Neural cell (in vitro differentiated cells): ENCODE measurements at regions not wholly inside any gene's neighbourhood (a gene's known extent, or its start where the extent isn't known, plus 50 kb on each side); places are given as distances from the start of the nearest gene placed in this dataset.

ENCODE experiments used
- H2AFZ ChIP-seq: fragments of 200-600, 300-800 bp; sonication (generic), shearing (Covaris generic); 2 replicates; pipeline ENCODE4 v1.6.0; 2014; ENCODE audit warnings: low read depth, mild to moderate bottlenecking, antibody characterized with exemption, low read length, moderate library complexity
- H3F3A ChIP-seq: fragments of 200-600 bp; shearing (Covaris generic); 2 replicates; pipeline ENCODE4 v1.6.1; 2016; ENCODE audit warnings: mild to moderate bottlenecking, moderate library complexity, mixed read lengths, antibody characterized with exemption, low read length; ENCODE audit not compliant: insufficient read depth, poor library complexity, severe bottlenecking
- H3K27ac ChIP-seq: fragments of 200-600, 300-800 bp; sonication (generic), shearing (Covaris generic); 2 replicates; pipeline ENCODE4 v1.5.1; 2014; ENCODE audit warnings: mild to moderate bottlenecking, low read length, moderate library complexity
- H3K27me3 ChIP-seq: fragments of 300-800, 200-600 bp; sonication (generic), shearing (Covaris generic); 2 replicates; pipeline ENCODE4 v1.6.0; 2014; ENCODE audit warnings: mild to moderate bottlenecking, low read depth, low read length, moderate library complexity; ENCODE audit not compliant: insufficient read depth
- H3K36me3 ChIP-seq: fragments of 300-800, 200-600 bp; sonication (generic), shearing (Covaris generic); 2 replicates; pipeline ENCODE4 v1.5.1; 2014; ENCODE audit warnings: mild to moderate bottlenecking, antibody characterized with exemption, low read length, moderate library complexity; ENCODE audit not compliant: insufficient read depth
- H3K4me2 ChIP-seq: fragments of 300-800, 200-600 bp; sonication (generic), shearing (Covaris generic); 2 replicates; pipeline ENCODE4 v1.6.0; 2014; ENCODE audit warnings: mild to moderate bottlenecking, low read length
- H3K4me3 ChIP-seq: fragments of 300-800, 200-600 bp; sonication (generic), shearing (Covaris generic); 2 replicates; pipeline ENCODE4 v1.5.1; 2014; ENCODE audit warnings: mild to moderate bottlenecking, low read length, moderate library complexity
- H3K79me2 ChIP-seq: fragments of 200-600 bp; shearing (Covaris generic); replicated peaks from 2 replicates; pipeline ENCODE4 v1.6.0; 2014; ENCODE audit warnings: mild to moderate bottlenecking, low read length, moderate library complexity; ENCODE audit not compliant: insufficient read depth
- H3K9ac ChIP-seq: fragments of 300-800, 200-600 bp; sonication (generic), shearing (Covaris generic); 2 replicates; pipeline ENCODE4 v1.6.1; 2016; ENCODE audit warnings: mild to moderate bottlenecking, low read length, mixed read lengths
- H3K9me2 ChIP-seq: fragments of 200-600 bp; shearing (Covaris generic); 2 replicates; pipeline ENCODE4 v1.6.1; 2016; ENCODE audit warnings: mild to moderate bottlenecking, low read length, mixed read lengths; ENCODE audit not compliant: insufficient read depth
- H3K9me3 ChIP-seq: fragments of 200-600, 300-800 bp; sonication (generic), shearing (Covaris generic); 2 replicates; pipeline ENCODE4 v1.6.1; 2016; ENCODE audit warnings: mild to moderate bottlenecking, mixed run types, low read length, moderate library complexity, mixed read lengths
- H4K20me1 ChIP-seq: fragments of 200-600 bp; shearing (Covaris generic); 2 replicates; pipeline ENCODE4 v1.6.1; 2016; ENCODE audit warnings: mild to moderate bottlenecking, mixed run types; ENCODE audit not compliant: insufficient read depth
- EP300 ChIP-seq: fragments of 450-650 bp; conservative IDR thresholded peaks from 2 replicates; pipeline ENCODE4 v1.6.1; 2014; ENCODE audit warnings: antibody characterized with exemption, mild to moderate bottlenecking, moderate library complexity; ENCODE audit not compliant: poor library complexity, severe bottlenecking
- EZH2 ChIP-seq: fragments of 200-600, 300-800 bp; shearing (Covaris generic), sonication (generic); IDR thresholded peaks from 2 replicates; pipeline ENCODE4 v1.6.1; 2014; ENCODE audit warnings: antibody characterized with exemption, low read length, borderline replicate concordance, mild to moderate bottlenecking; ENCODE audit not compliant: insufficient read depth, poor library complexity, severe bottlenecking
- MXI1 ChIP-seq: fragments of 450-650 bp; conservative IDR thresholded peaks from 2 replicates; pipeline ENCODE4 v1.6.1; 2014; ENCODE audit warnings: antibody characterized with exemption, mild to moderate bottlenecking; ENCODE audit not compliant: poor library complexity, severe bottlenecking
- POLR2AphosphoS5 ChIP-seq: IDR thresholded peaks from 2 replicates; pipeline ENCODE4 v1.6.1; 2012
- RAD21 ChIP-seq: fragments of 450-650 bp; conservative IDR thresholded peaks from 2 replicates; pipeline ENCODE4 v1.6.1; 2014; ENCODE audit warnings: antibody characterized with exemption, mild to moderate bottlenecking, moderate library complexity
- SMC3 ChIP-seq: fragments of 450-650 bp; conservative IDR thresholded peaks from 2 replicates; pipeline ENCODE4 v1.6.1; 2014; ENCODE audit warnings: antibody characterized with exemption, mild to moderate bottlenecking, moderate library complexity; ENCODE audit not compliant: poor library complexity
- TAF1 ChIP-seq: IDR thresholded peaks from 2 replicates; pipeline ENCODE4 v1.6.1; 2012; ENCODE audit warnings: low read depth
- TF ChIP-seq, protein P1 (sequence below): fragments of 450-650 bp; IDR thresholded peaks from 2 replicates; pipeline ENCODE4 v1.5.1; 2014; ENCODE audit warnings: antibody characterized with exemption, mild to moderate bottlenecking, moderate library complexity; ENCODE audit not compliant: poor library complexity, severe bottlenecking
- TF ChIP-seq, protein P2 (sequence below): IDR thresholded peaks from 2 replicates; pipeline ENCODE4 v1.6.1; 2012; ENCODE audit warnings: borderline replicate concordance

DNA sequence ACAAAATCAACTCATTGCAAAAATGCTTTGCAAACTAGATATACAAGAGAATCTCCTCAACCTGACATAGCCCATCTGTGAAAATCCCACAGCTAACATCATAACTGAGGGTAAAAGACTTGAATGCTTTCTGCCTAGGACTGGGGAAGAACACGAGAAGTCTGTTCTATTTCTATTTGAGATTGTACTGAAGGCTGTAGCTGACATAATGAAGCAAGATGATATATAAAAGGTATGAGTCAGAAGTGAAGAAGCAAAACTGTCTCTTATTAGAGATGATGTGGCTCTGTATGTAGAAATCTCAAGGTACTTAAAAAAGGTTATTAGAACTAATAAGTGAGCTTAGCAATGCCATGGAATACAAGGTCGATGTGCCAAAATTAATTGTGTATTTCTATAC lies 639.9 kb upstream of the PFKP start:
- no peak overlapping the region for H3K27ac ChIP-seq
- H3F3A ChIP-seq, result no peaks in the 10 kb centered on the region
- peak overlapping the region; percentile 1 for H3K4me2 ChIP-seq
- no peaks in the 10 kb centered on the region for H3K36me3 ChIP-seq
- no peaks in the 10 kb centered on the region for H3K79me2 ChIP-seq
- no peaks in the 10 kb centered on the region for H3K27me3 ChIP-seq
- H3K4me3 ChIP-seq, result no peak overlapping the region
- no peaks in the 10 kb centered on the region for H4K20me1 ChIP-seq
- no peaks in the 10 kb centered on the region for H3K9me3 ChIP-seq
- no peaks in the 10 kb centered on the region for H3K9me2 ChIP-seq
- no peak for TF ChIP-seq EP300
- TF ChIP-seq, protein P1, sequence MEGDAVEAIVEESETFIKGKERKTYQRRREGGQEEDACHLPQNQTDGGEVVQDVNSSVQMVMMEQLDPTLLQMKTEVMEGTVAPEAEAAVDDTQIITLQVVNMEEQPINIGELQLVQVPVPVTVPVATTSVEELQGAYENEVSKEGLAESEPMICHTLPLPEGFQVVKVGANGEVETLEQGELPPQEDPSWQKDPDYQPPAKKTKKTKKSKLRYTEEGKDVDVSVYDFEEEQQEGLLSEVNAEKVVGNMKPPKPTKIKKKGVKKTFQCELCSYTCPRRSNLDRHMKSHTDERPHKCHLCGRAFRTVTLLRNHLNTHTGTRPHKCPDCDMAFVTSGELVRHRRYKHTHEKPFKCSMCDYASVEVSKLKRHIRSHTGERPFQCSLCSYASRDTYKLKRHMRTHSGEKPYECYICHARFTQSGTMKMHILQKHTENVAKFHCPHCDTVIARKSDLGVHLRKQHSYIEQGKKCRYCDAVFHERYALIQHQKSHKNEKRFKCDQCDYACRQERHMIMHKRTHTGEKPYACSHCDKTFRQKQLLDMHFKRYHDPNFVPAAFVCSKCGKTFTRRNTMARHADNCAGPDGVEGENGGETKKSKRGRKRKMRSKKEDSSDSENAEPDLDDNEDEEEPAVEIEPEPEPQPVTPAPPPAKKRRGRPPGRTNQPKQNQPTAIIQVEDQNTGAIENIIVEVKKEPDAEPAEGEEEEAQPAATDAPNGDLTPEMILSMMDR, result no peak
- no peak for TF ChIP-seq TAF1
- no peak for TF ChIP-seq EZH2
- no peak for TF ChIP-seq POLR2AphosphoS5
- TF ChIP-seq MXI1, result no peak
- TF ChIP-seq RAD21, result no peak
- TF ChIP-seq, protein P2, sequence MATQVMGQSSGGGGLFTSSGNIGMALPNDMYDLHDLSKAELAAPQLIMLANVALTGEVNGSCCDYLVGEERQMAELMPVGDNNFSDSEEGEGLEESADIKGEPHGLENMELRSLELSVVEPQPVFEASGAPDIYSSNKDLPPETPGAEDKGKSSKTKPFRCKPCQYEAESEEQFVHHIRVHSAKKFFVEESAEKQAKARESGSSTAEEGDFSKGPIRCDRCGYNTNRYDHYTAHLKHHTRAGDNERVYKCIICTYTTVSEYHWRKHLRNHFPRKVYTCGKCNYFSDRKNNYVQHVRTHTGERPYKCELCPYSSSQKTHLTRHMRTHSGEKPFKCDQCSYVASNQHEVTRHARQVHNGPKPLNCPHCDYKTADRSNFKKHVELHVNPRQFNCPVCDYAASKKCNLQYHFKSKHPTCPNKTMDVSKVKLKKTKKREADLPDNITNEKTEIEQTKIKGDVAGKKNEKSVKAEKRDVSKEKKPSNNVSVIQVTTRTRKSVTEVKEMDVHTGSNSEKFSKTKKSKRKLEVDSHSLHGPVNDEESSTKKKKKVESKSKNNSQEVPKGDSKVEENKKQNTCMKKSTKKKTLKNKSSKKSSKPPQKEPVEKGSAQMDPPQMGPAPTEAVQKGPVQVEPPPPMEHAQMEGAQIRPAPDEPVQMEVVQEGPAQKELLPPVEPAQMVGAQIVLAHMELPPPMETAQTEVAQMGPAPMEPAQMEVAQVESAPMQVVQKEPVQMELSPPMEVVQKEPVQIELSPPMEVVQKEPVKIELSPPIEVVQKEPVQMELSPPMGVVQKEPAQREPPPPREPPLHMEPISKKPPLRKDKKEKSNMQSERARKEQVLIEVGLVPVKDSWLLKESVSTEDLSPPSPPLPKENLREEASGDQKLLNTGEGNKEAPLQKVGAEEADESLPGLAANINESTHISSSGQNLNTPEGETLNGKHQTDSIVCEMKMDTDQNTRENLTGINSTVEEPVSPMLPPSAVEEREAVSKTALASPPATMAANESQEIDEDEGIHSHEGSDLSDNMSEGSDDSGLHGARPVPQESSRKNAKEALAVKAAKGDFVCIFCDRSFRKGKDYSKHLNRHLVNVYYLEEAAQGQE, result no peak
- no peak for TF ChIP-seq SMC3
- H2AFZ ChIP-seq, result no peak overlapping the region
- H3K9ac ChIP-seq, result no peak overlapping the region

DNA sequence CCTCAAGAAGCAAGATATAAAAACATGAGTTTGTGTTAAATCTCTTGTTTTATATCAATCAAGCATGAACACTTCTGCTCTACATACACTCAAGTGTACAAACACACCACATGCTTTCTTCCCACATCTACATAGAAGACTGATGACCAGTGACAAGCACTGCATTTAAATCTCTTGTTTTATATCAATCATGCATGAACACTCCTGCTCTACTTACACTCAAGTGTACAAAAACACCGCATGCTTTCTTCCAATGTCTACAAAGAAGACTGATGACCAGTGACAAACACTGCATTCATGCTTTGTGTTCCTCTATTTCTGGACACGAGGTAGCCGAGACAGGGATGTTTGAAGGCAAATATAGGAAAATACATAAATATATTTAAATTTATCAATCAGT lies 642.0 kb upstream of the PFKP start:
- Histone ChIP-seq H3K9ac (no peak overlapping the region), H3K9me3 (no peaks in the 10 kb centered on the region), H3K9me2 (no peaks in the 10 kb centered on the region), H2AFZ (no peak overlapping the region), H4K20me1 (no peaks in the 10 kb centered on the region), H3K27me3 (no peaks in the 10 kb centered on the region), H3K79me2 (no peaks in the 10 kb centered on the region), H3K27ac (no peak overlapping the region), H3K4me3 (no peak overlapping the region), H3K36me3 (no peaks in the 10 kb centered on the region), H3F3A (no peaks in the 10 kb centered on the region), H3K4me2 (no peak overlapping the region)
- TF ChIP-seq EZH2, result no peak
- TF ChIP-seq, protein P1, result no peak
- TF ChIP-seq RAD21, result no peak
- TF ChIP-seq TAF1, result no peak
- no peak for TF ChIP-seq MXI1
- no peak for TF ChIP-seq SMC3
- TF ChIP-seq, protein P2, result no peak
- no peak for TF ChIP-seq POLR2AphosphoS5
- TF ChIP-seq EP300, result no peak
